B cell (primary cell): ENCODE measurements at regions not wholly inside any gene's neighbourhood (a gene's known extent, or its start where the extent isn't known, plus 50 kb on each side); places are given as distances from the start of the nearest gene placed in this dataset.

Experiments
- ATAC-seq: fragments of 200-7000 bp; cut with Tn5 transposase; one replicate; pipeline ENCODE4 v1.10.0; 2021; ENCODE audit warnings: low read depth, mild to moderate bottlenecking, moderate number of reproducible peaks, moderate library complexity
- CTCF ChIA-PET: fragments of 350-600 bp; sonication (Branson Sonifier 250); formaldehyde crosslinking; loops from one replicate; lab custom pipeline; 2021; ENCODE audit warnings: antibody characterized with exemption, inconsistent platforms; lab: Charles Lee
- POLR2A ChIA-PET: fragments of 350-600 bp; sonication (Branson Sonifier 250); formaldehyde crosslinking; loops from one replicate; lab custom pipeline; 2021; ENCODE audit warnings: antibody characterized with exemption; lab: Charles Lee
- DNase-seq: peaks from one replicate; pipeline ENCODE4 v3.0.0; 2013
- H2AFZ ChIP-seq: 2 replicates; pipeline ENCODE4 v1.6.1; 2012; ENCODE audit warnings: mild to moderate bottlenecking, low read depth, low read length; ENCODE audit not compliant: insufficient read depth, poor library complexity, severe bottlenecking
- H3K27ac ChIP-seq, 2 donors: 1 replicate in 1 of 2; 2 replicates in 1 of 2; pipeline ENCODE4 v1.5.1; 2012 to 2013; ENCODE audit warnings: low read length in 2 of 2, mild to moderate bottlenecking in 2 of 2, moderate library complexity in 1 of 2
- H3K27me3 ChIP-seq, 4 experiments: fragments of 200-600 bp in 1 of 4; sonication (generic) in 1 of 4; replicated peaks in 1 of 4; 1 replicate in 2 of 4; 2 replicates in 2 of 4; pipeline versions ENCODE4 v1.6.1 to v1.7.0; 2013 to 2016; ENCODE audit warnings: low read length in 3 of 4, mild to moderate bottlenecking in 2 of 4, mixed read lengths in 1 of 4, moderate library complexity in 1 of 4; ENCODE audit not compliant: insufficient read depth in 4 of 4, control insufficient read depth in 3 of 4; ENCODE audit errors: control extremely low read depth in 1 of 4
- H3K36me3 ChIP-seq, 2 experiments: replicated peaks in 1 of 2; 1 replicate in 1 of 2; 2 replicates in 1 of 2; pipeline versions ENCODE4 v1.6.1 to v1.7.1; 2013; ENCODE audit warnings: low read length in 1 of 2; ENCODE audit not compliant: insufficient read depth in 2 of 2, control insufficient read depth in 1 of 2; ENCODE audit errors: control extremely low read depth in 1 of 2, extremely low read depth in 1 of 2
- H3K4me1 ChIP-seq, 2 donors: fragments of 200-600 bp in 1 of 2; sonication (generic) in 1 of 2; 1 replicate in 1 of 2; 2 replicates in 1 of 2; pipeline versions ENCODE4 v1.5.1 to v1.6.1; 2013 to 2017; ENCODE audit warnings: low read length in 2 of 2; ENCODE audit not compliant: control insufficient read depth in 2 of 2, insufficient read depth in 2 of 2
- H3K4me2 ChIP-seq: replicated peaks from 2 replicates; pipeline ENCODE3; 2012; ENCODE audit warnings: mild to moderate bottlenecking, low read depth, low read length; ENCODE audit not compliant: poor library complexity, severe bottlenecking
- H3K4me3 ChIP-seq, 5 experiments: fragments of 200-600 bp in 1 of 5; sonication (generic) in 1 of 5; 1 replicate in 3 of 5; 2 replicates in 2 of 5; pipeline versions ENCODE4 v1.5.1 to v1.7.0; 2011 to 2016; ENCODE audit warnings: low read length in 4 of 5, mild to moderate bottlenecking in 4 of 5, low read depth in 2 of 5, control low read depth in 1 of 5, moderate library complexity in 1 of 5; ENCODE audit not compliant: insufficient read depth in 1 of 5; ENCODE audit errors: control extremely low read depth in 1 of 5, extremely low read depth in 1 of 5
- H3K79me2 ChIP-seq: fragments of 200-600 bp; sonication (generic); one replicate; pipeline ENCODE4 v1.6.0; 2016; ENCODE audit warnings: low read length; ENCODE audit not compliant: control insufficient read depth, insufficient read depth
- H3K9ac ChIP-seq: fragments of 200-600 bp; sonication (generic); 2 replicates; pipeline ENCODE4 v1.6.1; 2017; ENCODE audit warnings: mild to moderate bottlenecking, low read length, moderate library complexity
- H3K9me3 ChIP-seq, 3 donors: one replicate each; pipeline versions ENCODE4 v1.6.1 to v1.7.1; 2013; ENCODE audit warnings: low read length in 2 of 3; ENCODE audit not compliant: control insufficient read depth in 2 of 3, insufficient read depth in 1 of 3; ENCODE audit errors: control extremely low read depth in 1 of 3
- H4K20me1 ChIP-seq: 2 replicates; pipeline ENCODE4 v1.6.0; 2012; ENCODE audit warnings: mild to moderate bottlenecking, low read length; ENCODE audit not compliant: insufficient read depth, control insufficient read depth, poor library complexity, severe bottlenecking
- H3K27ac Mint-ChIP-seq: one replicate; pipeline ENCODE4 v1.8.0; 2021; ENCODE audit warnings: mixed read lengths
- H3K27me3 Mint-ChIP-seq: one replicate; pipeline ENCODE4 v1.8.0; 2021; ENCODE audit warnings: mixed read lengths
- H3K4me1 Mint-ChIP-seq: one replicate; pipeline ENCODE4 v1.8.0; 2021; ENCODE audit warnings: mixed read lengths
- H3K4me3 Mint-ChIP-seq: one replicate; pipeline ENCODE4 v1.8.0; 2021; ENCODE audit warnings: mixed read lengths
- H3K9me3 Mint-ChIP-seq: one replicate; pipeline ENCODE4 v1.8.0; 2022; ENCODE audit warnings: mixed read lengths; ENCODE audit not compliant: insufficient read depth
- EZH2 ChIP-seq: IDR thresholded peaks from 2 replicates; pipeline ENCODE4 v1.6.1; 2012; ENCODE audit warnings: borderline replicate concordance, low read depth, mild to moderate bottlenecking, moderate library complexity, low read length; ENCODE audit not compliant: insufficient read depth, poor library complexity, severe bottlenecking
- WGBS: methylation state at CpG from one replicate; pipeline ENCODE4 v1.1.5; 2013; ENCODE audit warnings: missing lambda C conversion rate; ENCODE audit not compliant: insufficient coverage; 5-methylcytosine and 5-hydroxymethylcytosine counted together
- intact Hi-C: fragments of 100-400 bp; cut with micrococcal nuclease; formaldehyde crosslinking; loops from one replicate; pipeline ENCODE4 v1.10.0; 2022
- TF ChIP-seq, protein P1 (sequence below): fragments of 200-600 bp; IDR thresholded peaks from one replicate; pipeline ENCODE4 v1.8.0; 2022; ENCODE audit warnings: antibody characterized with exemption, mild to moderate bottlenecking

DNA sequence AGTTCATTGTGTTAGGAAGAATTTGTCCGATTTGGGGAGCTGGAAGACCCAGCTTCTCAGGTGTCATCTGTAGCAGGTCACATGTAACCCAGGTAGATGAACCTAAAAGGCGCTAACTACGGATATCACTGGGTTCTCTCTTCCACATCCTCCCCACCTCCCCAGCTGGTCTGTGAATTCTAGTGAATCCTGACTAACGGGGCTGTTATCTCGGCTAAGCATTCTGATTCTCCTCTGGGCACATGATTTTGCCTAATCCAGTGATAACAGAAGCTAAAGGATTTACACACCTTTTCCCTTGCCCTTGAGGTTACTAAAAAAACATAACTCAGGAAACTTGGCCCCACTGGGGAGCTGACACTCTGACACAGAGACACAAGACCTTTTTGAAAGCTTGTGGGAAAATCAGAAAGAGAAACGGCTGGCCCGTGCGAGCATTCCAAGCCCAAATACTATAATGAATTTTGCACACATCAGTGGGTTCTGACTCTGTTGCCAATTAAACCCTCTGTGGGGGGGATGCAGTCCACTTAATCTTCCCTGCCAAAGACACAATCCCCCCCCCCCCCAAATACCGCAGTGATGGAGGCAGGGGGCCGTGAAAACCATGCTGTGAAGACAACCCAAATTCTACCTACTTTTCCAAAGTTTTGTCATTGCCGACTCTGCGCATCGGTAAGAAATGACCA lies 81.0 kb upstream of the FZD10 start:
- DNase-seq, result no peak
- no peak overlapping the region for H3K4me3 ChIP-seq
- Mint-ChIP-seq H3K4me3 (no peak overlapping the region), H3K27me3 (peaks cover 5% of the 10 kb centered on the region), H3K4me1 (no peaks in the 10 kb centered on the region), H3K9me3 (peaks cover 4% of the 10 kb centered on the region), H3K27ac (no peak overlapping the region)
- peaks cover 2 to 16% (median 5%) of the 10 kb centered on the region in 3 donors for H3K9me3 ChIP-seq
- no peak for ATAC-seq
- no peak overlapping the region for H3K27ac ChIP-seq
- H3K4me1 ChIP-seq, result no peaks in the 10 kb centered on the region
- no peaks in the 10 kb centered on the region for H3K79me2 ChIP-seq
- ChIA-PET CTCF (no interaction called here), POLR2A (no interaction called here)
- no peaks in the 10 kb centered on the region for H3K27me3 ChIP-seq
- intact Hi-C loops, result no loop called here
- no peak overlapping the region for H3K4me2 ChIP-seq
- WGBS, result 38% methylated on average over 6 of the region's 13 CpGs
- no peak overlapping the region for H2AFZ ChIP-seq
- H3K9ac ChIP-seq, result no peak overlapping the region
- H4K20me1 ChIP-seq, result no peaks in the 10 kb centered on the region
- no peaks in the 10 kb centered on the region for H3K36me3 ChIP-seq
- TF ChIP-seq, protein P1, sequence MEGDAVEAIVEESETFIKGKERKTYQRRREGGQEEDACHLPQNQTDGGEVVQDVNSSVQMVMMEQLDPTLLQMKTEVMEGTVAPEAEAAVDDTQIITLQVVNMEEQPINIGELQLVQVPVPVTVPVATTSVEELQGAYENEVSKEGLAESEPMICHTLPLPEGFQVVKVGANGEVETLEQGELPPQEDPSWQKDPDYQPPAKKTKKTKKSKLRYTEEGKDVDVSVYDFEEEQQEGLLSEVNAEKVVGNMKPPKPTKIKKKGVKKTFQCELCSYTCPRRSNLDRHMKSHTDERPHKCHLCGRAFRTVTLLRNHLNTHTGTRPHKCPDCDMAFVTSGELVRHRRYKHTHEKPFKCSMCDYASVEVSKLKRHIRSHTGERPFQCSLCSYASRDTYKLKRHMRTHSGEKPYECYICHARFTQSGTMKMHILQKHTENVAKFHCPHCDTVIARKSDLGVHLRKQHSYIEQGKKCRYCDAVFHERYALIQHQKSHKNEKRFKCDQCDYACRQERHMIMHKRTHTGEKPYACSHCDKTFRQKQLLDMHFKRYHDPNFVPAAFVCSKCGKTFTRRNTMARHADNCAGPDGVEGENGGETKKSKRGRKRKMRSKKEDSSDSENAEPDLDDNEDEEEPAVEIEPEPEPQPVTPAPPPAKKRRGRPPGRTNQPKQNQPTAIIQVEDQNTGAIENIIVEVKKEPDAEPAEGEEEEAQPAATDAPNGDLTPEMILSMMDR, result no peak
- no peak for TF ChIP-seq EZH2

DNA sequence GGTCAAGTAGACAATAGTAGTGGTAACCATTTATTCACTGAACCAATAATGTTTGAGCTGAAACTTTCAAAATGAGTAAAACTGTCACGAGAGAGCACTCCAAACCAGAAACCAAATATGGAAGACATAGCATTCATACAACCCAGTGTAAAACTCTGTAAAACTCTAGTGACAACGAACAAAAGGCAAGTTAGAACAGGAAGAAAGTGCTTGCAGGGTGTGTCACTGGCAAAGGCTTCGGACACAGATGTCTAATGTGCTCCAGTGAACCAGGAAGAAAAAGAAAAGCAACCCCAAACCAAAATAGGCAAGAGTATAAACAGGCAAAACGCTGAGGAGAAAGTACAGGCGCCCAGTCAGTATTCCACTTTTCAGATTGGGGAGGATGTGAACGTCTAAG lies 79.3 kb upstream of the FZD10 start:
- POLR2A ChIA-PET, result no interaction called here
- H3K27me3 ChIP-seq, result no peaks in the 10 kb centered on the region
- H3K36me3 ChIP-seq, result no peaks in the 10 kb centered on the region
- Mint-ChIP-seq H3K4me3 (no peak overlapping the region), H3K4me1 (no peaks in the 10 kb centered on the region), H3K27me3 (peaks cover 12% of the 10 kb centered on the region), H3K27ac (no peak overlapping the region), H3K9me3 (peaks cover under 1% of the 10 kb centered on the region)
- ATAC-seq (no peak), DNase-seq (no peak)
- no peak overlapping the region for H2AFZ ChIP-seq
- no peaks in the 10 kb centered on the region for H3K79me2 ChIP-seq
- H3K4me3 ChIP-seq, result no peak overlapping the region
- intact Hi-C loops, result no loop called here
- no peak for TF ChIP-seq EZH2
- TF ChIP-seq, protein P1, result no peak
- no peak overlapping the region for H3K27ac ChIP-seq
- no peak overlapping the region for H3K4me2 ChIP-seq
- no peak overlapping the region for H3K9ac ChIP-seq
- H3K9me3 ChIP-seq, result peaks cover 2 to 25% (median 2%) of the 10 kb centered on the region in 3 donors
- CTCF ChIA-PET, result no interaction called here
- no peaks in the 10 kb centered on the region for H3K4me1 ChIP-seq
- no peaks in the 10 kb centered on the region for H4K20me1 ChIP-seq
- WGBS, result 64% methylated on average over 5 of the region's 6 CpGs
